ENCODE measurements at regions not wholly inside any gene's neighbourhood (a gene's known extent, or its start where the extent isn't known, plus 50 kb on each side); places are given as distances from the start of the nearest gene placed in this dataset.

DNA sequence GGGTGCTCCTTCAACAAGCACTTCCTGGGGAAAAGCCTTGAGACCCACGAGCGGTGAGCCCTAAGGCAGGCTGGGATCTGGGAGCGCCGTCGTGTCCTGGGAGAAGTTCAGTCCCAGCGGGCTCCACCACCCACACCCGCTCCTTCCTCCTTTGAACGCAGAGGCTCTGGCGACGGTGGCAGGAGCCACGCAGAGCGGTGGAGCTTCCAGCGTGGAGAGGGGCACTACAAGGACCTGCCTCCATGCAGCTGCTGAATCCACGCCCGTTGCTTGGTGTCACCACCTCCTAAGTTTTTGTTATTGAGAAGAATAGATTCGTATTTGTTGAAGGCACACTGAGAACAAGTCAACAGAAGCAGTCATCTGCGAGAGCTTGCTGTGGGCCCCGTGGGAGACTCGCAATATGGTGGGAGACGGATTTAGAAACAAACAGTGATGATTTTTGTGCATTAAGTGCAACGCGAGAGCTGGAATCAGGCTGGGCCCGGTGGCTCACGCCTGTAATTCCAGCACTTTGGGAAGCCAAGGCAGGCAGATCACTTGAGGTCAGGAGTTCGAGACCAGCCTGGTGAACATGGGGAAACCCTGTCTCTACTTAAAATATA lies 60.1 kb upstream of the SDK1 start:
- ATAC-seq = no peak

DNA sequence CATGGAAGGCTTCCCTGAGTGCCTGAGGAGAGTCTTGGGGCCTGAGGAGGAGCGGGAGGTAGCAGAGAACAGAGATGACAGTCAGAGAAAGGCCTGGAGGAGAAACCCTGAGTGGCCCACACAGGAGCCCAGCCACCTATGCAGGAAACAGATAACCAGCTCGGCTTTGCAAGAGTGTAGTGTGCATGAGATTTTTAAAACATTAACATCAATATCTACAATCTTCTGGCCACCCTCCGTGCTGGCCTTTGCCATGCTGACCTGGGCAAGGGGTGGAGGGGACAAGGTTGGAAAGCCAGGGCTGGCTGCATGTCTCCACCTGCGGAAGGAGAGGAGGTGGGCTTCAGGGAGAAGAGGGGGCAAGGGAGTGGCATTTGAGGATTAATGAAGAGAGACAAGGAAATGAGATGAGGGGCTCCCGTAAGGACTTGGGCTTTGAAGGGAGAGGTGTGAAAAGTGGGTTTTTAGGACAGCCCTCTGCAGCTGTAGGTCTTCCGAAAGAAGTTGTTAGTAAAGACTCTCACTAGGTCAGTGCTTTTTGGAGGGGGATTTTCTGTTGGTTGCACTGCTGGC lies 59.3 kb upstream of the SDK1 start:
- ATAC-seq = no peak
- TF ChIP-seq BACH2 (CRISPR knock-in tag; IDR thresholded peaks at IDR 0.05; ENCODE audit: borderline replicate concordance) = no peak
- TF ChIP-seq, protein P1, sequence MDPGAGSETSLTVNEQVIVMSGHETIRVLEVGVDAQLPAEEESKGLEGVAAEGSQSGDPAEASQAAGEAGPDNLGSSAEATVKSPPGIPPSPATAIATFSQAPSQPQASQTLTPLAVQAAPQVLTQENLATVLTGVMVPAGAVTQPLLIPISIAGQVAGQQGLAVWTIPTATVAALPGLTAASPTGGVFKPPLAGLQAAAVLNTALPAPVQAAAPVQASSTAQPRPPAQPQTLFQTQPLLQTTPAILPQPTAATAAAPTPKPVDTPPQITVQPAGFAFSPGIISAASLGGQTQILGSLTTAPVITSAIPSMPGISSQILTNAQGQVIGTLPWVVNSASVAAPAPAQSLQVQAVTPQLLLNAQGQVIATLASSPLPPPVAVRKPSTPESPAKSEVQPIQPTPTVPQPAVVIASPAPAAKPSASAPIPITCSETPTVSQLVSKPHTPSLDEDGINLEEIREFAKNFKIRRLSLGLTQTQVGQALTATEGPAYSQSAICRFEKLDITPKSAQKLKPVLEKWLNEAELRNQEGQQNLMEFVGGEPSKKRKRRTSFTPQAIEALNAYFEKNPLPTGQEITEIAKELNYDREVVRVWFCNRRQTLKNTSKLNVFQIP (CRISPR knock-in tag; IDR thresholded peaks at IDR 0.05; ENCODE audit: borderline replicate concordance, low read depth) = no peak
- TF ChIP-seq, protein P2, sequence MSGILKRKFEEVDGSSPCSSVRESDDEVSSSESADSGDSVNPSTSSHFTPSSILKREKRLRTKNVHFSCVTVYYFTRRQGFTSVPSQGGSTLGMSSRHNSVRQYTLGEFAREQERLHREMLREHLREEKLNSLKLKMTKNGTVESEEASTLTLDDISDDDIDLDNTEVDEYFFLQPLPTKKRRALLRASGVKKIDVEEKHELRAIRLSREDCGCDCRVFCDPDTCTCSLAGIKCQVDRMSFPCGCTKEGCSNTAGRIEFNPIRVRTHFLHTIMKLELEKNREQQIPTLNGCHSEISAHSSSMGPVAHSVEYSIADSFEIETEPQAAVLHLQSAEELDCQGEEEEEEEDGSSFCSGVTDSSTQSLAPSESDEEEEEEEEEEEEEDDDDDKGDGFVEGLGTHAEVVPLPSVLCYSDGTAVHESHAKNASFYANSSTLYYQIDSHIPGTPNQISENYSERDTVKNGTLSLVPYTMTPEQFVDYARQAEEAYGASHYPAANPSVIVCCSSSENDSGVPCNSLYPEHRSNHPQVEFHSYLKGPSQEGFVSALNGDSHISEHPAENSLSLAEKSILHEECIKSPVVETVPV (CRISPR knock-in tag; IDR thresholded peaks at IDR 0.05) = no peak
- no peak for TF ChIP-seq ZC3H10 (CRISPR knock-in tag; IDR thresholded peaks at IDR 0.05)
- TF ChIP-seq, protein P3, sequence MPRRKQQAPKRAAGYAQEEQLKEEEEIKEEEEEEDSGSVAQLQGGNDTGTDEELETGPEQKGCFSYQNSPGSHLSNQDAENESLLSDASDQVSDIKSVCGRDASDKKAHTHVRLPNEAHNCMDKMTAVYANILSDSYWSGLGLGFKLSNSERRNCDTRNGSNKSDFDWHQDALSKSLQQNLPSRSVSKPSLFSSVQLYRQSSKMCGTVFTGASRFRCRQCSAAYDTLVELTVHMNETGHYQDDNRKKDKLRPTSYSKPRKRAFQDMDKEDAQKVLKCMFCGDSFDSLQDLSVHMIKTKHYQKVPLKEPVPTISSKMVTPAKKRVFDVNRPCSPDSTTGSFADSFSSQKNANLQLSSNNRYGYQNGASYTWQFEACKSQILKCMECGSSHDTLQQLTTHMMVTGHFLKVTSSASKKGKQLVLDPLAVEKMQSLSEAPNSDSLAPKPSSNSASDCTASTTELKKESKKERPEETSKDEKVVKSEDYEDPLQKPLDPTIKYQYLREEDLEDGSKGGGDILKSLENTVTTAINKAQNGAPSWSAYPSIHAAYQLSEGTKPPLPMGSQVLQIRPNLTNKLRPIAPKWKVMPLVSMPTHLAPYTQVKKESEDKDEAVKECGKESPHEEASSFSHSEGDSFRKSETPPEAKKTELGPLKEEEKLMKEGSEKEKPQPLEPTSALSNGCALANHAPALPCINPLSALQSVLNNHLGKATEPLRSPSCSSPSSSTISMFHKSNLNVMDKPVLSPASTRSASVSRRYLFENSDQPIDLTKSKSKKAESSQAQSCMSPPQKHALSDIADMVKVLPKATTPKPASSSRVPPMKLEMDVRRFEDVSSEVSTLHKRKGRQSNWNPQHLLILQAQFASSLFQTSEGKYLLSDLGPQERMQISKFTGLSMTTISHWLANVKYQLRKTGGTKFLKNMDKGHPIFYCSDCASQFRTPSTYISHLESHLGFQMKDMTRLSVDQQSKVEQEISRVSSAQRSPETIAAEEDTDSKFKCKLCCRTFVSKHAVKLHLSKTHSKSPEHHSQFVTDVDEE (CRISPR knock-in tag; IDR thresholded peaks at IDR 0.05) = no peak
- no peak for TF ChIP-seq ZFP3 (CRISPR knock-in tag; IDR thresholded peaks at IDR 0.05)
- no peak for TF ChIP-seq RARB (CRISPR knock-in tag; IDR thresholded peaks at IDR 0.05)
- TF ChIP-seq ZNF8 (CRISPR knock-in tag; IDR thresholded peaks at IDR 0.05) = no peak

More for the DNA sequence above, 60.1 kb upstream of the SDK1 start:
- TF ChIP-seq, protein P4, sequence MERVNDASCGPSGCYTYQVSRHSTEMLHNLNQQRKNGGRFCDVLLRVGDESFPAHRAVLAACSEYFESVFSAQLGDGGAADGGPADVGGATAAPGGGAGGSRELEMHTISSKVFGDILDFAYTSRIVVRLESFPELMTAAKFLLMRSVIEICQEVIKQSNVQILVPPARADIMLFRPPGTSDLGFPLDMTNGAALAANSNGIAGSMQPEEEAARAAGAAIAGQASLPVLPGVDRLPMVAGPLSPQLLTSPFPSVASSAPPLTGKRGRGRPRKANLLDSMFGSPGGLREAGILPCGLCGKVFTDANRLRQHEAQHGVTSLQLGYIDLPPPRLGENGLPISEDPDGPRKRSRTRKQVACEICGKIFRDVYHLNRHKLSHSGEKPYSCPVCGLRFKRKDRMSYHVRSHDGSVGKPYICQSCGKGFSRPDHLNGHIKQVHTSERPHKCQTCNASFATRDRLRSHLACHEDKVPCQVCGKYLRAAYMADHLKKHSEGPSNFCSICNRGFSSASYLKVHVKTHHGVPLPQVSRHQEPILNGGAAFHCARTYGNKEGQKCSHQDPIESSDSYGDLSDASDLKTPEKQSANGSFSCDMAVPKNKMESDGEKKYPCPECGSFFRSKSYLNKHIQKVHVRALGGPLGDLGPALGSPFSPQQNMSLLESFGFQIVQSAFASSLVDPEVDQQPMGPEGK (CRISPR knock-in tag; IDR thresholded peaks at IDR 0.05; ENCODE audit: borderline replicate concordance) = no peak
- TF ChIP-seq CSDC2 (CRISPR knock-in tag; IDR thresholded peaks at IDR 0.05) (no peak), BACH2 (CRISPR knock-in tag; IDR thresholded peaks at IDR 0.05; ENCODE audit: borderline replicate concordance) (no peak), GLIS3 (CRISPR knock-in tag; IDR thresholded peaks at IDR 0.05) (no peak), ZNF8 (CRISPR knock-in tag; IDR thresholded peaks at IDR 0.05) (no peak), ZFP30 (CRISPR knock-in tag; IDR thresholded peaks at IDR 0.05) (no peak), ZFP3 (CRISPR knock-in tag; IDR thresholded peaks at IDR 0.05) (no peak), TCF4 (CRISPR knock-in tag; IDR thresholded peaks at IDR 0.05; ENCODE audit: borderline replicate concordance) (no peak), ISL1 (CRISPR knock-in tag; IDR thresholded peaks at IDR 0.05) (no peak), ZC3H10 (CRISPR knock-in tag; IDR thresholded peaks at IDR 0.05) (no peak), TOX (CRISPR knock-in tag; IDR thresholded peaks at IDR 0.05; ENCODE audit: borderline replicate concordance) (no peak), ZNF70 (CRISPR knock-in tag; IDR thresholded peaks at IDR 0.05) (no peak), ZNF565 (CRISPR knock-in tag; conservative IDR thresholded peaks at IDR 0.05; ENCODE audit: low read depth) (no peak)
- TF ChIP-seq, protein P5, sequence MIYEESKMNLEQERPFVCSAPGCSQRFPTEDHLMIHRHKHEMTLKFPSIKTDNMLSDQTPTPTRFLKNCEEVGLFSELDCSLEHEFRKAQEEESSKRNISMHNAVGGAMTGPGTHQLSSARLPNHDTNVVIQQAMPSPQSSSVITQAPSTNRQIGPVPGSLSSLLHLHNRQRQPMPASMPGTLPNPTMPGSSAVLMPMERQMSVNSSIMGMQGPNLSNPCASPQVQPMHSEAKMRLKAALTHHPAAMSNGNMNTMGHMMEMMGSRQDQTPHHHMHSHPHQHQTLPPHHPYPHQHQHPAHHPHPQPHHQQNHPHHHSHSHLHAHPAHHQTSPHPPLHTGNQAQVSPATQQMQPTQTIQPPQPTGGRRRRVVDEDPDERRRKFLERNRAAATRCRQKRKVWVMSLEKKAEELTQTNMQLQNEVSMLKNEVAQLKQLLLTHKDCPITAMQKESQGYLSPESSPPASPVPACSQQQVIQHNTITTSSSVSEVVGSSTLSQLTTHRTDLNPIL (CRISPR knock-in tag; IDR thresholded peaks at IDR 0.05; ENCODE audit: low read depth) = no peak
- TF ChIP-seq, protein P2 (CRISPR knock-in tag; IDR thresholded peaks at IDR 0.05) = no peak
- TF ChIP-seq, protein P1 (CRISPR knock-in tag; IDR thresholded peaks at IDR 0.05; ENCODE audit: borderline replicate concordance, low read depth) = no peak
- TF ChIP-seq, protein P3 (CRISPR knock-in tag; IDR thresholded peaks at IDR 0.05) = no peak

All from SK-N-SH treated with all-trans-retinoic acid at 6 μM for 48 hours (cell line).